ENCODE measurements at regions not wholly inside any gene's neighbourhood (a gene's known extent, or its start where the extent isn't known, plus 50 kb on each side); places are given as distances from the start of the nearest gene placed in this dataset.

DNA sequence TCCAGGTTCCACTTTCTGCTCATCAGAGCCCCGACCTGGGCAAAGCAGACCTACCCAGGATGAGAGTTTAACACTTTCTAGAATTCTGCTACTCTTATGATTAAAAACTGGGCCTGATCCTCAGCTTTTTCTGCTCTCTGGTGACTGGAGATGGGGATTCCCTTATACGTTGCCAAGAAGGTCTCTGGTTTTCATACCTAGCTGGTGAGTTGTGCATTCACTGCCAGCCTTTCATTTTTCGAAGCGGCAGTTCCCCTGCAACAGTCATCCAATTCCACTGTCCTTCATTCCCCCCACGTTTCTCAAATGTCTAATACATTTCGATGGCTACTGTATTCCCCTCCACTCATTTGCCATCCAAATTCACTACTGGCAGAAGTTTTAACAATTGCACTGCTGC is 135.3 kb downstream of the ADSS2 start:
- TF ChIP-seq CTCF (IDR thresholded peaks at IDR 0.05), result no peak
- no peak for TF ChIP-seq POLR2A (IDR thresholded peaks at IDR 0.05)

Measured in ovary (tissue), 3 donors.